ENCODE measurements at regions not wholly inside any gene's neighbourhood (a gene's known extent, or its start where the extent isn't known, plus 50 kb on each side); places are given as distances from the start of the nearest gene placed in this dataset.

DNA sequence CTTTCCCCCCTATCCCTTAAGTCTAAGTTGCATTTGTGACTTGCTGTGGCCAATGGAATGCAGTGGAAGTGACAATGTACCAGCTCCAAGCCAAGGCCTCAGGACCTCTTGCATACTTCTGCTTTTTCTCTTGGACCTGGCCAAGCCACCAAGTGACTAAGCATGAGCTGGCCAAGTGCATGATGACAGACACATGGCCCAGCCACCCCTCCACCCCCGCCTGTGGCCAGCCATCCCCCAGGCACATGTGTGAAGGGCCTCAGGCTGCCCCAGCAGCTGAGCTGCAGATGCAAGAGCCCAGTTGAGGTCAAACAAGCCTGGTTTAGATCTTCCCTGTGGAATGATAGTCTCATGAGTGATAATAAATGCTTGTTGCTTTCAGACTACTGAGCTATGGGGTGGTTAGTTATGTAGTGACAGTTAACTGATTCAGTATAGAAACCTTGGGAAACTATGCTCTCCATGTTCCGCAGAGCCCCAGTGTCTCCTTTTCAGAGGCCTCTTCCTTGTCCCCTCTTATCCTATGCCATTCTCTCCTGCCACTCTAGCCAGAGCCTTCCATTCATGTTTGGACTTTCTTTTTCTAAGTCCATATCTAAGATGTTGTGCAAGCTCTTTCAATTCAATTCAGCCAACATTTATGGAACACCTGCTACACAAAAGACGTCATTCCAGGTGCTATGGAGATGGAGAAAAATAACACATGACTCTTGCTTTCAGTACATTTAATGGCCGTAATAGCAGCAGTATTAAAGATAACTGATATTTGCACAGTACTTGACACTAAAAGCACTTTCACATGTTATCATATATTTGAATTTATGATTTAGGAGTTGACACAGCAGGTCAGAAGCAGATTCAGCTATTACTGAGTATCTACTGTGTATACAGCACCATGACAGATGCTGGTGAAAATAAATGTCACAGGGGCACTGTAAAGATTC is 55.5 kb upstream of the LOXL4 start:
- H3K4me3 ChIP-seq (ENCODE audit: low read depth, low read length) = no peak overlapping the region
- in situ Hi-C loops (cut with HindIII; ENCODE audit: low sequenced_read_pairs) = no loop called here
- DNase-seq (ENCODE audit: low read depth, low spot score) = peak; percentile 88

DNA sequence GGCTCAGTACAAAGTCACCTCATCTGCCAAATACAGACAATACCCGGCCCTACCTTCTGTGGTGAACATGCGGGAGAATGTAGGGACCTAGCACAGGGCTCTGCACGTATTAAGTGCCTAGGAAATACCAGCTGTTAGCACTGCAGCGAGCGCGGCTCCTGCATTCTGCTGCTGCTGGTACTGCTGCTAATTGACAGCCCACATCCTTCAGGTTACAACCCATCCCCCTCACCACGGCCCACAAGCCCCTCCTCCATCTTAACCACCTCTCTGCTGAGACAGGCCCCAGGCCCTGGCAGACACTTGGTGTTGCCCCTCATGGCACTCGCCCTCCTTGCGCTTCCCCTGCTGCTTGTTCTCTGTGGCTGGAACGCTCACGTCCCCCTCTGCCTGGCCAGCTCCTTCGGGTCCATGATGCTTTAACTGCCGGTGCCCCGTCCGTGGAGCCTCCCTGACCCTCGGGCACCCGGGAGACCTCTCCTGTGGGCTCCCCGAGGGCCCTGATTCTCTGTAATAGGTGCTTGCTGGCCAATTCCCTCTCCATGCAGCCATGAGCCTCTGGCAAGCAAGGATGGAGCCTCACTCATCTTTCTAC is 53.3 kb upstream of the LOXL4 start:
- TF ChIP-seq, protein P1, sequence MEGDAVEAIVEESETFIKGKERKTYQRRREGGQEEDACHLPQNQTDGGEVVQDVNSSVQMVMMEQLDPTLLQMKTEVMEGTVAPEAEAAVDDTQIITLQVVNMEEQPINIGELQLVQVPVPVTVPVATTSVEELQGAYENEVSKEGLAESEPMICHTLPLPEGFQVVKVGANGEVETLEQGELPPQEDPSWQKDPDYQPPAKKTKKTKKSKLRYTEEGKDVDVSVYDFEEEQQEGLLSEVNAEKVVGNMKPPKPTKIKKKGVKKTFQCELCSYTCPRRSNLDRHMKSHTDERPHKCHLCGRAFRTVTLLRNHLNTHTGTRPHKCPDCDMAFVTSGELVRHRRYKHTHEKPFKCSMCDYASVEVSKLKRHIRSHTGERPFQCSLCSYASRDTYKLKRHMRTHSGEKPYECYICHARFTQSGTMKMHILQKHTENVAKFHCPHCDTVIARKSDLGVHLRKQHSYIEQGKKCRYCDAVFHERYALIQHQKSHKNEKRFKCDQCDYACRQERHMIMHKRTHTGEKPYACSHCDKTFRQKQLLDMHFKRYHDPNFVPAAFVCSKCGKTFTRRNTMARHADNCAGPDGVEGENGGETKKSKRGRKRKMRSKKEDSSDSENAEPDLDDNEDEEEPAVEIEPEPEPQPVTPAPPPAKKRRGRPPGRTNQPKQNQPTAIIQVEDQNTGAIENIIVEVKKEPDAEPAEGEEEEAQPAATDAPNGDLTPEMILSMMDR (IDR thresholded peaks at IDR 0.05; ENCODE audit: low read depth, low read length) = no peak
- no peak for DNase-seq (ENCODE audit: low read depth, low spot score)
- in situ Hi-C loops (cut with HindIII; ENCODE audit: low sequenced_read_pairs) = no loop called here
- no peak overlapping the region for H3K4me3 ChIP-seq (ENCODE audit: low read depth, low read length)

More for the DNA sequence above, 55.5 kb upstream of the LOXL4 start:
- TF ChIP-seq, protein P1 (IDR thresholded peaks at IDR 0.05; ENCODE audit: low read depth, low read length) = no peak

DNA sequence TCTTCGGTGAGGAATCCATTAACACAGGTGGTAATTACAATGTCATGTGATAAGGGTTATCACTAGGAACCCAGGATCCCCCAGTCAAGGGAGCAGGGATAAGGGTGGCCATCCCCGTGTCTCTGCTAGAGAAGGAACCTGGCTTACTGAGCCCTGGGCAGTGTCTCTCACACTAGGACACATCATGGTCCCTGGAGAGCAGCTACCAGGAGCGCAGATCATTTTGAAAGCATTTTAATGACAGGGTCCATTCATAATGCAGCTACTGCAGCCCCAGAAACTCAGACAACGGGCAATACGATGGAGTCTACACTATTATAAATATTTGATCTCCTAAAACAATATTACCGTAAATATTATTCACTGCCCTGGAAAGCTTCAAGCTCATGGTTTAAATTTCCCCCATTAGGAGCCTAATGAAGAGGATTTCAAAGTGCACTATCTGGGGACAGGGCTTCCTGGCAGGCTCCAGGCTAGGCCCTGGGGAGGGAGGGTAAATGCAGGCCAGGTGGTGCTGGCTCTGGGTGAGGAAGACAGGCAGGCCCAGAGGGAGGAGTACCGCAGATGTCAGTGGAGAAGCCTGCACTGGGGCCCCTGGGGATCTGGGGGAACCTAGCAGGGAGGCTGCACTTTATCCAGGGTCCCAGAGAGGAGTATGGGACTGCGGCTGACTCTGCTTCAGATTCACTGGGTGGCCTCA is 52.6 kb upstream of the LOXL4 start:
- TF ChIP-seq, protein P1 (IDR thresholded peaks at IDR 0.05; ENCODE audit: low read depth, low read length) = no peak
- no peak for DNase-seq (ENCODE audit: low read depth, low spot score)
- H3K4me3 ChIP-seq (ENCODE audit: low read depth, low read length) = no peak overlapping the region
- in situ Hi-C loops (cut with HindIII; ENCODE audit: low sequenced_read_pairs) = no loop called here

GRCh38 chr10:98318861-98319260 is 50.9 kb upstream of the LOXL4 start:
- in situ Hi-C loops (cut with HindIII; ENCODE audit: low sequenced_read_pairs) = no loop called here
- no peak for DNase-seq (ENCODE audit: low read depth, low spot score)
- no peak overlapping the region for H3K4me3 ChIP-seq (ENCODE audit: low read depth, low read length)
- TF ChIP-seq, protein P1 (IDR thresholded peaks at IDR 0.05; ENCODE audit: low read depth, low read length) = no peak
